ENCODE measurements at regions not wholly inside any gene's neighbourhood (a gene's known extent, or its start where the extent isn't known, plus 50 kb on each side); places are given as distances from the start of the nearest gene placed in this dataset.
"Not testable (repeated sequence)": the region's sequence is repeated elsewhere in the genome, so short reads cannot be mapped to it uniquely, and the experiment has no call there.

DNA sequence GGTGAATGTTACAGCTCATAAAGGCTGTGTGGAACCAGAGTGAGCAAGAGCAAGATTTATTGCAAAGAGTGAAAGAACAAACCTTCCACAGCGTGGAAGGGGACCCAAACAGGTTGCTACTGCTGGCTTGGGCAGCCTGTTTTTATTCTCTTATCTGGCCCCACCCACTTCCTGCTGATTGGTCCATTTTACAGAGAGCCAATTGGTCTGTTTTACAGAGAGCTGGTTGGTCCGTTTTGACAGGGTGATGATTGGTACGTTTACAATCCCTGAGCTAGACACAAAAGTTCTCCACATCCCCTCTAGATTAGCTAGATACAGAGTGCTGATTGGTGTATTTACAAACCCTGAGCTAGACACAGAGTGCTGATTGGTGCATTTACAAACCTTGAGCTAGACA lies 74.4 kb upstream of the TBC1D5 start:
- not testable (repeated sequence) for H3K4me3 ChIP-seq

GRCh38 chr3:17812328-17812727 lies 69.9 kb upstream of the TBC1D5 start:
- not testable (repeated sequence) for H3K36me3 ChIP-seq; H3K27ac ChIP-seq; H3K4me3 ChIP-seq; DNase-seq (ENCODE audit: low read depth in 1 of 2, low spot score in 2 of 2); H3K9me3 ChIP-seq (replicated peaks); H3K27me3 ChIP-seq (replicated peaks)
- H3K4me1 ChIP-seq (replicated peaks) = peaks cover 22% of the 10 kb centered on the region

More for the DNA sequence above, 74.4 kb upstream of the TBC1D5 start:
- H3K9me3 ChIP-seq (replicated peaks); H3K27me3 ChIP-seq (replicated peaks); DNase-seq (ENCODE audit: low read depth in 1 of 2, low spot score in 2 of 2); H3K4me1 ChIP-seq (replicated peaks); H3K36me3 ChIP-seq; H3K27ac ChIP-seq: not testable (repeated sequence)

DNA sequence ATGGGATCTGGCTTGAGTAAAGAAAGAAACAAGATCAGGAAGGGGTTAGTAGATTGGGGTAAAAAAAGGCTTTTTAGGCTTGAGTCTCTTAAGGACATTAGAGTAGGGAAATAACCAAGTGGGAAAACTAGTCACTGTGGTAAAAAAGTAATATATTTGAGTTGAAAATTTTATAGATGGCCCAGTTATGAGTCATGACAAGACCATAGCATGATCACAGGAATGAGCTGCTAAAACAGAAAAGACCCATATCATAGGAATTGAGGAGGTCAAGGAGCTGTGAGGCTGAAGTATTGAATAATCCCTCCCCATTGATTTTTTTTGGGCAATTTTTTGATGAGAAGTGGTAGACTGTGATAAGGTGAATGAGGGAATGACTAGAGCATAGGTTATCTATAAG lies 69.2 kb upstream of the TBC1D5 start:
- Histone ChIP-seq H3K4me3 (no peak overlapping the region), H3K27me3 (replicated peaks) (no peaks in the 10 kb centered on the region), H3K4me1 (replicated peaks) (peaks cover 22% of the 10 kb centered on the region)

GRCh38 chr3:17810759-17811158 lies 68.3 kb upstream of the TBC1D5 start:
- Histone ChIP-seq H3K36me3 (no peaks in the 10 kb centered on the region), H3K4me3 (no peak overlapping the region), H3K9me3 (replicated peaks) (no peaks in the 10 kb centered on the region), H3K27me3 (replicated peaks) (no peaks in the 10 kb centered on the region), H3K4me1 (replicated peaks) (peaks cover 22% of the 10 kb centered on the region), H3K27ac (peak overlapping the region; percentile 23; the same call in 1 of the 2 replicates)
- peak in 1 of 2 experiments; percentile 48 for DNase-seq (ENCODE audit: low read depth in 1 of 2, low spot score in 2 of 2)

More for the DNA sequence above, 69.2 kb upstream of the TBC1D5 start:
- Histone ChIP-seq H3K27ac (no peak overlapping the region), H3K9me3 (replicated peaks) (no peaks in the 10 kb centered on the region), H3K36me3 (no peaks in the 10 kb centered on the region)
- DNase-seq (ENCODE audit: low read depth in 1 of 2, low spot score in 2 of 2) = no peak

- Histone ChIP-seq H3K4me3 (no peak overlapping the region), H3K4me1 (replicated peaks) (peaks cover 22% of the 10 kb centered on the region), H3K9me3 (replicated peaks) (no peaks in the 10 kb centered on the region), H3K27me3 (replicated peaks) (no peaks in the 10 kb centered on the region), H3K27ac (no peak overlapping the region), H3K36me3 (no peaks in the 10 kb centered on the region)
- peak in 1 of 2 experiments; percentile 6 for DNase-seq (ENCODE audit: low read depth in 1 of 2, low spot score in 2 of 2)
Observed at GRCh38 chr3:17808994-17809393, 66.6 kb upstream of the TBC1D5 start.

GRCh38 chr3:17806876-17807275 lies 64.4 kb upstream of the TBC1D5 start:
- Histone ChIP-seq H3K27ac (no peak overlapping the region), H3K4me1 (replicated peaks) (peaks cover 22% of the 10 kb centered on the region), H3K27me3 (replicated peaks) (no peaks in the 10 kb centered on the region), H3K9me3 (replicated peaks) (no peaks in the 10 kb centered on the region), H3K36me3 (no peaks in the 10 kb centered on the region), H3K4me3 (no peak overlapping the region)
- DNase-seq (ENCODE audit: low read depth in 1 of 2, low spot score in 2 of 2) = no peak

DNA sequence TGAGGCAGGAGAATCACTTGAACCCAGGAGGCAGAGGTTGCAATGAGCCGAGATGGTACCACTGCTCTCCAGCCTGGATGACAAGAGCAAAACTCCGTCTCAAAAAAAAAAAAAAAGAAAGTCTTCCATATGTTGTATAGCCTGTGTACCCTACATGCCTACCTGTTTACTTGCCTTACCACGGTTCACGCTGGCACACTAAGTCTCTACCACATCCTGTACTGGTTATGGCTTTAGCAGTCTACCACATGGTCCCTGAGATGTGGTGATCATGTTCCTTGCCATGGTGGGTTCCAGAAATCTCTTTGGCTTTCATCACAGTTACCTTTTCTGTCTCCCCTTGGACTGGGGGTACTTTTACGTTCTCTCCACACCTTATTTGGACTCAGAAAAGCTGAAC lies 63.8 kb upstream of the TBC1D5 start:
- no peak overlapping the region for H3K4me3 ChIP-seq
- DNase-seq (ENCODE audit: low read depth in 1 of 2, low spot score in 2 of 2) = no peak
- peaks cover 21% of the 10 kb centered on the region for H3K4me1 ChIP-seq (replicated peaks)
- no peaks in the 10 kb centered on the region for H3K27me3 ChIP-seq (replicated peaks)
- H3K36me3 ChIP-seq = no peaks in the 10 kb centered on the region
- H3K9me3 ChIP-seq (replicated peaks) = no peaks in the 10 kb centered on the region
- no peak overlapping the region for H3K27ac ChIP-seq

- Histone ChIP-seq H3K27ac (no peak overlapping the region), H3K9me3 (replicated peaks) (no peaks in the 10 kb centered on the region), H3K4me1 (replicated peaks) (peaks cover 21% of the 10 kb centered on the region), H3K36me3 (no peaks in the 10 kb centered on the region), H3K4me3 (no peak overlapping the region), H3K27me3 (replicated peaks) (no peaks in the 10 kb centered on the region)
- no peak for DNase-seq (ENCODE audit: low read depth in 1 of 2, low spot score in 2 of 2)
Observed at GRCh38 chr3:17805461-17805940, 63.1 kb upstream of the TBC1D5 start.

DNA sequence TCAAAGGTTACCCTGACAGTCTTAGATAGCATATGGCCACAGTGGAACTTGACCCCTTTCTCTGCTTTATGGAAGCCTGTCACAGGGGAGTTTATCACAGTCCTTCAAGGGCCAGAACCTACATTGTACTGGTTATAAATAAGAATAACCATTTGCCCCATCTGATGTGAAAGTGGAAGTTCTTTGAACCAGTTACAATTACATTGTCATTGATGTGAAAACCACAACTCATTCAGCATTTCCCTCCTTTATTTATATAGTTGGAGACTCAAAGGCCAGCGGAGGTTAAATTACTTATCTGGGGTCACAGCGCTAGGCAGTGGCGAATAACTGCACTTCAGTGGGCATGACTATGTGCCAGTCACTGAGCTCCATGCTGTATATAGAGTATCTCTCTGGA lies 60.5 kb upstream of the TBC1D5 start:
- H3K36me3 ChIP-seq = no peaks in the 10 kb centered on the region
- no peaks in the 10 kb centered on the region for H3K9me3 ChIP-seq (replicated peaks)
- no peak overlapping the region for H3K4me3 ChIP-seq
- H3K27me3 ChIP-seq (replicated peaks) = no peaks in the 10 kb centered on the region
- DNase-seq (ENCODE audit: low read depth in 1 of 2, low spot score in 2 of 2) = no peak
- peaks cover 20% of the 10 kb centered on the region for H3K4me1 ChIP-seq (replicated peaks)
- no peak overlapping the region for H3K27ac ChIP-seq

- DNase-seq (ENCODE audit: low read depth in 1 of 2, low spot score in 2 of 2) = peak in 1 of 2 experiments; percentile 39
- H3K9me3 ChIP-seq (replicated peaks) = no peaks in the 10 kb centered on the region
- H3K36me3 ChIP-seq = no peaks in the 10 kb centered on the region
Observed at GRCh38 chr3:17801131-17801530, 58.7 kb upstream of the TBC1D5 start.

GRCh38 chr3:17800232-17800631 lies 57.8 kb upstream of the TBC1D5 start:
- H3K27me3 ChIP-seq (replicated peaks) = no peaks in the 10 kb centered on the region
- DNase-seq (ENCODE audit: low read depth in 1 of 2, low spot score in 2 of 2) = peak; percentile 25 to 56
- peak overlapping the region; percentile 35; the same call in 1 of the 2 replicates for H3K27ac ChIP-seq
- no peaks in the 10 kb centered on the region for H3K9me3 ChIP-seq (replicated peaks)
- H3K4me1 ChIP-seq (replicated peaks) = peaks cover 20% of the 10 kb centered on the region
- no peaks in the 10 kb centered on the region for H3K36me3 ChIP-seq
- no peak overlapping the region for H3K4me3 ChIP-seq

More at GRCh38 chr3:17801131-17801530, 58.7 kb upstream of the TBC1D5 start:
- H3K4me1 ChIP-seq (replicated peaks) = peaks cover 20% of the 10 kb centered on the region
- no peak overlapping the region for H3K4me3 ChIP-seq
- no peaks in the 10 kb centered on the region for H3K27me3 ChIP-seq (replicated peaks)
- H3K27ac ChIP-seq = no peak overlapping the region

GRCh38 chr3:17799312-17799711 lies 56.9 kb upstream of the TBC1D5 start:
- no peak for DNase-seq (ENCODE audit: low read depth in 1 of 2, low spot score in 2 of 2)
- no peak overlapping the region for H3K27ac ChIP-seq
- no peak overlapping the region for H3K4me3 ChIP-seq
- H3K4me1 ChIP-seq (replicated peaks) = peaks cover 20% of the 10 kb centered on the region
- H3K36me3 ChIP-seq = no peaks in the 10 kb centered on the region
- H3K9me3 ChIP-seq (replicated peaks) = no peaks in the 10 kb centered on the region
- H3K27me3 ChIP-seq (replicated peaks) = no peaks in the 10 kb centered on the region

DNA sequence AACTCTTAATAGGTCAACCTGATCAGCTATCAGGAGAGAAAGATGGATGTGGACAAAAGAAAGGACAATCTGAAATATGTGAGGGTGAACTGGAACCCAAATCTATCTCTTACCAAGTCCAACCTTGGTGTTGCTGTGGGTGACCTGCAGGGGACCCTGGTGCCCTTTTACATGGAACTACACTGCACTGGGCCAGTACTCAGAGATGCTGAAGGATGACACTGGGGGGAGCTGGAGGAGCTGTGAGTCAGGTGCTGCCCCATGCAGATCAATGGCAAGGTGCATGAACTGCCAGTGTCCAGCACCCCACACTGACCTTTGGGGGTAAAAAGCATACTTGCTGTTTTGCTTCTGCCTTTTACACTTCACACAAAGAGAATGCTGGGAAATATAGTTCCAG lies 55.6 kb upstream of the TBC1D5 start:
- Histone ChIP-seq H3K9me3 (replicated peaks) (no peaks in the 10 kb centered on the region), H3K36me3 (no peaks in the 10 kb centered on the region), H3K27ac (no peak overlapping the region), H3K4me3 (no peak overlapping the region), H3K4me1 (replicated peaks) (peaks cover 20% of the 10 kb centered on the region), H3K27me3 (replicated peaks) (no peaks in the 10 kb centered on the region)
- no peak for DNase-seq (ENCODE audit: low read depth in 1 of 2, low spot score in 2 of 2)

DNA sequence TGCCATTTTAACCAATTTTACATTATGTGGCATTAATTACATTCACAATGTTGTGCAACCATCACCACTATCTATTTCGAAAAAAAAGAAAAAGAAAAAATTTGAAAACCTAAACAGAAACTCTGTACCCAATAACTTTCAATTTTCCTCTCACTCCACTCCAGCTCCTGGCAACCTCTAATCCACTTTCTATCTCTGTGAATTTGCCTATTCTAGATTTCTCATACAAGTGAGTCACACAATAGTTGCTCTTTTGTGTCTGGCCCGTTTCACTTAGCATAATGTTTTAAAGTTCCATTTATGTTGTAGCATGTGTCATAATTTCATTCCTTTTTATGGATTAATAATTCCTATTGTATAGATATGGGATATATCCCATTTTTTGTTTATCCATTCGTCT lies 53.3 kb upstream of the TBC1D5 start:
- DNase-seq (ENCODE audit: low read depth in 1 of 2, low spot score in 2 of 2) = peak in 1 of 2 experiments; percentile 6
- Histone ChIP-seq H3K9me3 (replicated peaks) (no peaks in the 10 kb centered on the region), H3K27me3 (replicated peaks) (no peaks in the 10 kb centered on the region), H3K4me1 (replicated peaks) (peaks cover 10% of the 10 kb centered on the region), H3K36me3 (no peaks in the 10 kb centered on the region), H3K4me3 (no peak overlapping the region), H3K27ac (no peak overlapping the region)

- Histone ChIP-seq H3K36me3 (no peaks in the 10 kb centered on the region), H3K9me3 (replicated peaks) (no peaks in the 10 kb centered on the region), H3K27ac (no peak overlapping the region), H3K4me1 (replicated peaks) (peaks cover 6% of the 10 kb centered on the region), H3K4me3 (no peak overlapping the region), H3K27me3 (replicated peaks) (no peaks in the 10 kb centered on the region)
- DNase-seq (ENCODE audit: low read depth in 1 of 2, low spot score in 2 of 2) = no peak
Observed at GRCh38 chr3:17795280-17795679, 52.8 kb upstream of the TBC1D5 start.
